HG03066 (cell line): ENCODE measurements at regions not wholly inside any gene's neighbourhood (a gene's known extent, or its start where the extent isn't known, plus 50 kb on each side); places are given as distances from the start of the nearest gene placed in this dataset.
"Not testable (repeated sequence)": the region's sequence is repeated elsewhere in the genome, so short reads cannot be mapped to it uniquely, and the experiment has no call there.

ENCODE experiments used
- ATAC-seq: cut with Tn5 transposase; IDR thresholded peaks from one replicate; pipeline ENCODE4 v1.9.1; 2021; ENCODE audit warnings: low read depth; ENCODE audit not compliant: unreplicated experiment

DNA sequence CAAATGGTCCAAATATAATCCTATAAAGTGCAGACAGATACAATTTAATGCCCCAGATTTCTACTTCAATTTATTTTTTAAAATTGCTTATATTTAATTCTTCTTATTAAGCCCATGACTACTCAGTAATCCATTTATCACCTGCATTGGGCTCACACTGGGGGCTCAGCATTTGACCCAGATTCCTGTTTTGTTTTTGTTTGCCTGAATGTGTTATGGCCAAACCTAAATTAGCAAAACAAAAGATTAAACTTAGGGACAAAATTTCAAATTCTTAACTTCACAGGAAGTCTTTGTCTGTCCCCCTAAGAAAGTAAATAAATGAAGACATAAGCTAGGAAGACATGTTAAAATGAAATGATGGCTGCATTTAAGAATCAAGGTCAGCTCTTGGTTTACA lies 322.3 kb downstream of the RMST start:
- ATAC-seq, result no peak

DNA sequence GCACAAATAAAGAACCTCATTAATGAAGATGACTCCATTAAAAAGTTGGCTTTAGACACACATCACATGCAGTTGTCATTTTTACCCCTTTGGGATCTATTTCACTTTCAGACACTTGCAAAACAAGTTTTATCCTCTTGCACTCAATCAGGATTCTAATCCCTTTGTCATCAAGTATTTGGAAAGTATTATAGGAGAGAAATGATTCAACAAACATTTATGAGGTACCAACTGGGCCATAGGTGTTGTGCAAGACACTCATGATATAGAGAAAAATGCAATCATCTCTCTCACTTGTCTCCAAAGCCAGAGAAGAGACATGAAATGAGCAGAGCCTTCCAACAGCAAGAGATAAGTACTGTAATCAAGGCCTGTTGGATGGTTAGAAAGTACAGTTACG lies 327.7 kb downstream of the RMST start:
- ATAC-seq, result no peak

- no peak for ATAC-seq
Observed at GRCh38 chr12:97797473-97797872, 334.9 kb downstream of the RMST start.

GRCh38 chr12:97800561-97800960 lies 338.0 kb downstream of the RMST start:
- no peak for ATAC-seq

DNA sequence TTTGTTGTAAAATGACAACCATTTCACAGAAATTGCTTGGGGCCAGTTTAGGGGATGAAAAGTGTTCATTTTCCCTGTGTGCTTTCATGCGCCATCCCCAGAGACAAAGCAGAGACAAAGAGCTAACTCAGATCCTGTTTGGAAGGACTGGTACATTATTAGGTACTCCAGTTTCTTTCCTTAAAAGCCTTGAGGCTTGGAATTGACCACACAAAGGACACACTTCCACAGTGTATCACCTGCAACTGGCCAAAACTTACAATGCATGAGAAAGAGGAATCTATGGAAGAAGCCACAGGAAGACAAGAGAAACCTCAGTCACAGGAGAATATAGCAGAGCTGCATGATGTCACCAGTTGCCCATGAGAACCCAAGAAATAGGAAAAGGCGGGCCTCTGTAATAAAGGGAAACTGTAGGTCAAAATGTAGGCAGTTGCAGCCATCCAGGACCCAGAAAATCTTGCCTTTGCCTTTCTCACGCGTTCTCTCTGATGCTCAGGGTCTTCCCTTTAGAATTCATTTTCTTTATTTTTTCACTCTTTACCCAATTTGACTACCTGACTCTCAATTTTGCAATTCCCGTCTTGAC lies 339.0 kb downstream of the RMST start:
- ATAC-seq, result no peak

DNA sequence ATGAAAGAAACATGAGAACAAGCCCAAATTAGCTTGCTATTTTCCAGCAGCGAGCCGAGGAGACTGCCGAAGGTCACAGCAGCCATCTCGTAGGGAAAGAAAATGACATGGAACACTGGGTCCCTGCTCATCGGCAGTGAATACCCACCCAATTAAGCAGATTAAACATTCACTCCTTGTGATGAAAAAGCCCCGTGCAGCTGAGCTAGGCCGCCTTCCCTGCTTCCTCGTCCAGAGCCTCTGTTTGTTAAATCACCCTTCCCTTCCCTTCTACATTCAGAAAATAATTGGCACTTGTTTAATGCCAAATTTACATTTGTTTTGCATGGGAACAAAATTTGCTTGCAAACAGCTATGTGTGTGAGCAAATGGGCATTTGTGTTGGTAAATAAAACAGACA lies 342.5 kb downstream of the RMST start:
- ATAC-seq, result no peak

DNA sequence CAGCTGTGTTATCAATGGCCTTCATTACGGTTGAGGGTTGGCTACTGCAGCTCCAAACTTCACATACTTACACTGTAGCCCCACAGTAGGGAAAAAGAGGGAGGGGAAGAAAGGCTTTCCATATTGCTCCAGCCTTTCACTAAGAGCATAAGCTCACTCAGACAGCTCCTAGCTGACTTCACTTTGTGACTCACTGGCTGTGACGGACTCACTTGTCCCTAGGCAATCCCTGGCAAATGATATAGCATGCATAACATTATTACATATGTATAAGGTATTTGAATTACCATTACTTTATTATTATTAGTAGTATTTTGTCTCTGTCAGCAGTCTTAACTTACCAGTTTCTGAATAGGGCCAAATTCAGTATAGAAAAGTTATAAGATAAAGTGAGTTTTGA lies 350.7 kb downstream of the RMST start:
- ATAC-seq, result no peak

DNA sequence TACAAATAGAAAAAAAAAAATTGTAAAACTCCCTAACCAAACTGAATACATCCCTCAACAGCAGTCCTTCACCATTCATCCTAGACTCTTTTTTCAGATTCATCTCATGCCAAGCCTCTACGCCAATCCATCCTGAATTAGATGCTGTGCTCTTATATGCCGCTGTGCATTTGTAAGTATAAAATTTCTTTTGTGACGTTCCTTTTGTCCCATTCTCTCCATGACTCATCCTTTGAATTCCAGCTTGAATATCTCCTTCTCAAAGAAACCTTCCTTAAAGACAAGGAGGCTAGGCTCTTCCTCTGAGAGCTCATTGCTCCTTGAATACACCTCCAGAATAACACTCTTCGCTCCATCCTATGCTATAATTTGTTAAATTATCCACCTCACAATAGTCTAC lies 359.2 kb downstream of the RMST start:
- ATAC-seq, result no peak

GRCh38 chr12:97835541-97835940 lies 372.9 kb downstream of the RMST start:
- no peak for ATAC-seq

DNA sequence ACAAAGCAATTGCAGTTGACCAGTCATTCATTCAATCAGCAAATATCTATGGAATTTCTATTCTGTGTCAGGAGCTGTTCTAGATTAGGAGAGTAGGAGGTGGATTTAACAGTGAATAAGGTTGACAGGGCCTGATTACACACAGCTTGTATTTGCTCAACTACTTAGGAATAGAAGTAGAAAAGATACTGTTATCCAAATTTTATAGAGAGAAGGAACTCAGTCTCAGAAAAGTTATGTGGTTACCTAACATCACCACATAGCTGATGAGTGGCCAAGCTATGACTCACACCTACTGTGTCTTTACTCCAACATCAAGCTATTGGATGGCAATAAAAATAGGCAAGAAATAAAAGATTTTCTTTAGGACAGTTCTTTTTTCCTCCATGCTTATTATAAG lies 374.8 kb downstream of the RMST start:
- no peak for ATAC-seq

DNA sequence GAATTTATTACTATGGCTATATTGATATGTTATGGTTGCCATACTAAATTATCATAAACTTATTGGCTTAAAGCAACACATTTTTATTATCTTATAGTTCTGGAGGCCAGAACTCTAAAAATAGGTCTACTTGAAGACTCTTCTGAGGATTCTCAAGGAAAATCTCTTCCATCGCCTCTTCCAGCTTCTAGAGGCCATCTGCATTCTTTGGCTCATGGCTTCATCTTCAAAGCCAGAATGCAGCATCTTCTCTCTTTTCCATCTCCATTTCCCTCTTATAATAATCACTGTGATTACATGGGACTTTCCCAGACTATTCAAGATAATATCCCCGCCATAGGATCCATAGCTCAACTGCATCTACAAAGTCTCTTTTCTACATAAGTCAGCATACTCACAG lies 385.4 kb downstream of the RMST start:
- no peak for ATAC-seq

GRCh38 chr12:97854477-97854876 lies 391.9 kb downstream of the RMST start:
- no peak for ATAC-seq

DNA sequence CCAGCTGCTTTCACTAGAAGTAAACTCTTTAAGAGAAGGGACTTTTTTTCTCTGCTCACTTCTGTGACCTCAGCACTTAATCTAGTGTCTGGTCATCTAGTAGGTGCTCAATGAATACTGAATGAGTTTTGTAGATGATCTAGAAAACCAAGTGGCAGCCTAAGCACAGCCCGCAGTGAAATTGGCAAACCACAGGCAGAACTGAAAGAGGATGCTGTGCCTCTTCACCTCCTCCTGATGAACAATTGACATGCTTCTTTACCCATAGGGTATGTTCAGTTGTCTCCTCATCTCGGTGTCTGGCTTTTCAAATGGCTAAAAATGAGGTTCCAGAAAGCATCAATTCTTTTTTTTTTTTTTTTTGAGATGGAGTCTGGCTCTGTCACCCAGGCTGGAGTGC lies 399.5 kb downstream of the RMST start:
- ATAC-seq, result no peak

- ATAC-seq, result no peak
Observed at GRCh38 chr12:97875064-97875463, 412.5 kb downstream of the RMST start.

DNA sequence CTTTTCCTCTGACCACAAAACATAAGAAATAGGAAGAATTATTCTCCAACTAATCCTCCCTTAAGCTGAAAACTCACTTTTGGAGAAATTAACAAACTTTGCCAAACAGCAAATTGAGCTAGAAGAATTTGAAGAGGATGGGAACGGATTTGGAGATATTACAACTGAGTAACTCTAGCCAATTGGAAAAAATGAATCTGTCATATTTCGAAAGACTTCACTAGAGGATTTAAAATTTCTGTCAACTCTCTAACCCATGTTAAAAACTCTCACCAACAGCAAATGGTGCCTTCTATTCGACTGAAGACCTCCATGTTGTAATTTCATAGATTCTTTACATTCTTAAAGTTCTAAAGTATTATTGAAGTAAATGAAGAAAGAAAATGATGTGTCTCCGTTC lies 414.2 kb downstream of the RMST start:
- ATAC-seq, result no peak

- ATAC-seq, result no peak
Observed at GRCh38 chr12:97877404-97877803, 414.8 kb downstream of the RMST start.

GRCh38 chr12:97886511-97887176 lies 424.0 kb downstream of the RMST start:
- no peak for ATAC-seq

GRCh38 chr12:97897881-97898280 lies 435.3 kb downstream of the RMST start:
- not testable (repeated sequence) for ATAC-seq

DNA sequence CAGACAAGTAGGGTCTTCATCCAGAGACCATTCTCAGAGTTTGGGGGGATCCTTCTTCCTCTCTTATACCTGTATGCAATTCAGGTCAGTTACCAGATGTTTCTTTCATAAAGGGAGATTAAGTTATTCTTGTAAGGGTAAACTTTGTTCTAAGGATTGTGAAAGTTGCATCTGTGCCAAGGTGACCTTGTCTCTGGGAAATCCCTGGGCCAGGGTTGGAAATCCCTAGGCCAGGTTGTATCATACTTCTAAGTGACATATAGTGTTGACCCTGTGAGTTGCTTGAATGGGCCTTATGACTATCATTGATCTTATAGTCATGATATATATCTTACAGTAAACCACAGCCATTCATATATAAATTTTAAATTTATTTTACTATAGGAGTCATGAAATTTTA lies 436.9 kb downstream of the RMST start:
- ATAC-seq, result no peak

GRCh38 chr12:97899956-97900355 lies 437.4 kb downstream of the RMST start:
- no peak for ATAC-seq

DNA sequence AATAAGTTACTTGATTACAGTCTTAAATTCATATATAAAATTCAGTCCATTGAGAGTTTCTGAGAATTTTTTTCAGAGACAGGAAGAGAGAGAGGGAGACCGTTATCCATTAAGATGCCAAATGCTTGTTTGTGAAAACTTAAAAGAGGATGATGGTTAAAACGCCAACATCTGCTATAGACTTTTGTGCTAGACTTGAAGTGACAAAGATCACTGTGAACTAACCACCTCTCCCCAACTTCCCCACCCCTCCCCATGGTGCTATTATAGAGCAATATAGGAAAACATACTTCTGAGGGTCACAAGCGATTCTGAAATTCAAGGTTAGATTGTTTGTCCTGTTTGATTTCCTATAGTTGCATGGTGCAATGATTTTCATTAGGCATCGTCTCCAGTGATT lies 440.8 kb downstream of the RMST start:
- ATAC-seq, result no peak

GRCh38 chr12:97907504-97907903 lies 444.9 kb downstream of the RMST start:
- ATAC-seq, result no peak

GRCh38 chr12:97910559-97910958 lies 448.0 kb downstream of the RMST start:
- no peak for ATAC-seq
